ENCODE measurements at regions not wholly inside any gene's neighbourhood (a gene's known extent, or its start where the extent isn't known, plus 50 kb on each side); places are given as distances from the start of the nearest gene placed in this dataset.

DNA sequence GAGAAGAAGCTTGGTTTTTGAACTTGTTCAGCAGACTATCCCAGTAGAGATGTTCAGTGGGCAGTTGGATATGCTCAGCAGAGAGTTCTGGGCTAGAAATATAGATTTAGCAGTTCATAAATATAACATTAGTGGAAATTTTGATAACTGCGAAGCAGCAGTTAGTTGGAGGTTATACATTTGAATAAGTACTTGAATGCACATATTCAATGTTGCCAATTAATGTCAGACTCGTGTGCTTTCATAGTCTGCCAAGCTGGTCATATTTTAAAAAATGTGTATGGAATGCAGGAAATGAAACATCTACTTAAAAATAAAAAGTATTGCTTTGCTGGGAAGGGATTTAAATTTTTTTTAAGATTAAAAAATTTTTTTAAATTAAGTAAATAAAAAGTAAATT lies 92.5 kb upstream of the E2F3 start:
- no peak for TF ChIP-seq POLR2A (IDR thresholded peaks at IDR 0.05)
- TF ChIP-seq, protein P1, sequence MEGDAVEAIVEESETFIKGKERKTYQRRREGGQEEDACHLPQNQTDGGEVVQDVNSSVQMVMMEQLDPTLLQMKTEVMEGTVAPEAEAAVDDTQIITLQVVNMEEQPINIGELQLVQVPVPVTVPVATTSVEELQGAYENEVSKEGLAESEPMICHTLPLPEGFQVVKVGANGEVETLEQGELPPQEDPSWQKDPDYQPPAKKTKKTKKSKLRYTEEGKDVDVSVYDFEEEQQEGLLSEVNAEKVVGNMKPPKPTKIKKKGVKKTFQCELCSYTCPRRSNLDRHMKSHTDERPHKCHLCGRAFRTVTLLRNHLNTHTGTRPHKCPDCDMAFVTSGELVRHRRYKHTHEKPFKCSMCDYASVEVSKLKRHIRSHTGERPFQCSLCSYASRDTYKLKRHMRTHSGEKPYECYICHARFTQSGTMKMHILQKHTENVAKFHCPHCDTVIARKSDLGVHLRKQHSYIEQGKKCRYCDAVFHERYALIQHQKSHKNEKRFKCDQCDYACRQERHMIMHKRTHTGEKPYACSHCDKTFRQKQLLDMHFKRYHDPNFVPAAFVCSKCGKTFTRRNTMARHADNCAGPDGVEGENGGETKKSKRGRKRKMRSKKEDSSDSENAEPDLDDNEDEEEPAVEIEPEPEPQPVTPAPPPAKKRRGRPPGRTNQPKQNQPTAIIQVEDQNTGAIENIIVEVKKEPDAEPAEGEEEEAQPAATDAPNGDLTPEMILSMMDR (IDR thresholded peaks at IDR 0.05): no peak

Measured in heart left ventricle (tissue), 13 donors.